HUES64 (cell line): ENCODE measurements at regions not wholly inside any gene's neighbourhood (a gene's known extent, or its start where the extent isn't known, plus 50 kb on each side); places are given as distances from the start of the nearest gene placed in this dataset.

ENCODE experiments used
- H3K27ac ChIP-seq: 2 replicates; pipeline ENCODE4 v1.7.0; 2013; ENCODE audit warnings: low read depth, low read length, inconsistent platforms
- H3K27me3 ChIP-seq: 2 replicates; pipeline ENCODE4 v1.6.1; 2013; ENCODE audit warnings: mild to moderate bottlenecking, low read length; ENCODE audit not compliant: insufficient read depth
- H3K36me3 ChIP-seq: 2 replicates; pipeline ENCODE4 v1.6.1; 2013; ENCODE audit warnings: mild to moderate bottlenecking, low read length; ENCODE audit not compliant: insufficient read depth
- H3K4me1 ChIP-seq: 2 replicates; pipeline ENCODE4 v1.6.1; 2013; ENCODE audit warnings: mild to moderate bottlenecking, low read length, moderate library complexity; ENCODE audit not compliant: insufficient read depth
- H3K4me3 ChIP-seq: 2 replicates; pipeline ENCODE4 v1.5.1; 2013; ENCODE audit warnings: mild to moderate bottlenecking, low read length, moderate library complexity
- H3K9ac ChIP-seq: 2 replicates; pipeline ENCODE4 v1.6.1; 2013; ENCODE audit warnings: mild to moderate bottlenecking, low read depth, low read length
- H3K9me3 ChIP-seq: 2 replicates; pipeline ENCODE4 v1.6.1; 2013; ENCODE audit warnings: low read depth, low read length; ENCODE audit not compliant: insufficient read depth
- WGBS: fragments of 150-250, 120-280 bp; methylation state at CpG from one replicate; pipeline ENCODE4 v1.1.7; 2013; ENCODE audit warnings: missing lambda C conversion rate; 5-methylcytosine and 5-hydroxymethylcytosine counted together

- H3K36me3 ChIP-seq = no peaks in the 10 kb centered on the region
- no peak overlapping the region for H3K4me3 ChIP-seq
- H3K27ac ChIP-seq = no peak overlapping the region
- no peak overlapping the region for H3K9ac ChIP-seq
- no peaks in the 10 kb centered on the region for H3K9me3 ChIP-seq
- H3K27me3 ChIP-seq = no peaks in the 10 kb centered on the region
- H3K4me1 ChIP-seq = no peaks in the 10 kb centered on the region
Measured at GRCh38 chr4:108567831-108568230, 52.5 kb upstream of the RPL34 start.

GRCh38 chr4:108561116-108561515, 59.3 kb upstream of the RPL34 start:
- Histone ChIP-seq H3K36me3 (no peaks in the 10 kb centered on the region), H3K4me1 (no peaks in the 10 kb centered on the region), H3K27me3 (no peaks in the 10 kb centered on the region), H3K27ac (no peak overlapping the region), H3K4me3 (no peak overlapping the region), H3K9ac (no peak overlapping the region), H3K9me3 (no peaks in the 10 kb centered on the region)
- WGBS = 51% methylated on average over 3 of the region's 3 CpGs

- 73% methylated on average over 4 of the region's 4 CpGs for WGBS
- H3K27ac ChIP-seq = no peak overlapping the region
- no peaks in the 10 kb centered on the region for H3K4me1 ChIP-seq
- no peak overlapping the region for H3K4me3 ChIP-seq
- no peaks in the 10 kb centered on the region for H3K27me3 ChIP-seq
- no peaks in the 10 kb centered on the region for H3K9me3 ChIP-seq
- no peaks in the 10 kb centered on the region for H3K36me3 ChIP-seq
- no peak overlapping the region for H3K9ac ChIP-seq
Measured at GRCh38 chr4:108560616-108561015, 59.8 kb upstream of the RPL34 start.

GRCh38 chr4:108559911-108560310, 60.5 kb upstream of the RPL34 start:
- WGBS = 87% methylated on average over 3 of the region's 3 CpGs
- Histone ChIP-seq H3K27ac (no peak overlapping the region), H3K9ac (no peak overlapping the region), H3K4me3 (no peak overlapping the region), H3K36me3 (no peaks in the 10 kb centered on the region), H3K4me1 (no peaks in the 10 kb centered on the region), H3K9me3 (no peaks in the 10 kb centered on the region), H3K27me3 (no peaks in the 10 kb centered on the region)

GRCh38 chr4:108559068-108559793, 61.1 kb upstream of the RPL34 start:
- Histone ChIP-seq H3K9me3 (no peaks in the 10 kb centered on the region), H3K36me3 (no peaks in the 10 kb centered on the region), H3K9ac (no peak overlapping the region), H3K27me3 (no peaks in the 10 kb centered on the region), H3K27ac (no peak overlapping the region), H3K4me1 (no peaks in the 10 kb centered on the region), H3K4me3 (no peak overlapping the region)
- 76% methylated on average over 7 of the region's 7 CpGs for WGBS

- WGBS = 91% methylated on average over 5 of the region's 5 CpGs
- Histone ChIP-seq H3K36me3 (no peaks in the 10 kb centered on the region), H3K9me3 (no peaks in the 10 kb centered on the region), H3K4me1 (no peaks in the 10 kb centered on the region), H3K27me3 (no peaks in the 10 kb centered on the region), H3K9ac (no peak overlapping the region), H3K4me3 (no peak overlapping the region), H3K27ac (no peak overlapping the region)
Measured at GRCh38 chr4:108556588-108557200, 63.7 kb upstream of the RPL34 start.

- Histone ChIP-seq H3K4me1 (no peaks in the 10 kb centered on the region), H3K27ac (no peak overlapping the region), H3K27me3 (no peaks in the 10 kb centered on the region), H3K36me3 (no peaks in the 10 kb centered on the region), H3K9me3 (no peaks in the 10 kb centered on the region), H3K9ac (no peak overlapping the region), H3K4me3 (no peak overlapping the region)
- 88% methylated on average over 5 of the region's 5 CpGs for WGBS
Measured at GRCh38 chr4:108556166-108556565, 64.2 kb upstream of the RPL34 start.

- no peaks in the 10 kb centered on the region for H3K36me3 ChIP-seq
- no peak overlapping the region for H3K9ac ChIP-seq
- 83% methylated on average over 1 of the region's 1 CpG for WGBS
- H3K27ac ChIP-seq = no peak overlapping the region
- no peak overlapping the region for H3K4me3 ChIP-seq
- H3K27me3 ChIP-seq = no peaks in the 10 kb centered on the region
- no peaks in the 10 kb centered on the region for H3K9me3 ChIP-seq
- H3K4me1 ChIP-seq = no peaks in the 10 kb centered on the region
Measured at GRCh38 chr4:108555701-108556100, 64.7 kb upstream of the RPL34 start.

GRCh38 chr4:108547682-108548081, 72.7 kb upstream of the RPL34 start:
- no peaks in the 10 kb centered on the region for H3K27me3 ChIP-seq
- no peak overlapping the region for H3K9ac ChIP-seq
- 0 out of 2 replicates have a peak, but pooled peaks cover 7% of the 10 kb centered on the region for H3K9me3 ChIP-seq
- no peak overlapping the region for H3K4me3 ChIP-seq
- H3K27ac ChIP-seq = no peak overlapping the region
- H3K36me3 ChIP-seq = no peaks in the 10 kb centered on the region
- H3K4me1 ChIP-seq = no peaks in the 10 kb centered on the region

GRCh38 chr4:108546728-108547127, 73.6 kb upstream of the RPL34 start:
- no peaks in the 10 kb centered on the region for H3K4me1 ChIP-seq
- H3K36me3 ChIP-seq = no peaks in the 10 kb centered on the region
- H3K27me3 ChIP-seq = no peaks in the 10 kb centered on the region
- H3K27ac ChIP-seq = no peak overlapping the region
- 0 out of 2 replicates have a peak, but pooled peaks cover 7% of the 10 kb centered on the region for H3K9me3 ChIP-seq
- WGBS = 91% methylated on average over 3 of the region's 3 CpGs
- H3K4me3 ChIP-seq = no peak overlapping the region
- no peak overlapping the region for H3K9ac ChIP-seq

GRCh38 chr4:108544481-108544880, 75.9 kb upstream of the RPL34 start:
- WGBS = 97% methylated on average over 4 of the region's 4 CpGs
- Histone ChIP-seq H3K4me3 (no peak overlapping the region), H3K9ac (no peak overlapping the region), H3K27me3 (no peaks in the 10 kb centered on the region), H3K4me1 (no peaks in the 10 kb centered on the region), H3K27ac (no peak overlapping the region), H3K36me3 (no peaks in the 10 kb centered on the region), H3K9me3 (0 out of 2 replicates have a peak, but pooled peaks cover 7% of the 10 kb centered on the region)
